GM12891 (cell line): ENCODE measurements at regions not wholly inside any gene's neighbourhood (a gene's known extent, or its start where the extent isn't known, plus 50 kb on each side); places are given as distances from the start of the nearest gene placed in this dataset.

Source experiments
- POLR2AphosphoS5 ChIP-seq: IDR thresholded peaks from 2 replicates; pipeline ENCODE4 v1.6.1; 2011; ENCODE audit warnings: low read depth, low read length, control low read depth
- POU2F2 ChIP-seq: IDR thresholded peaks from 2 replicates; pipeline ENCODE4 v1.6.1; 2011; ENCODE audit warnings: low read depth, mild to moderate bottlenecking, control low read depth, low read length, moderate library complexity

DNA sequence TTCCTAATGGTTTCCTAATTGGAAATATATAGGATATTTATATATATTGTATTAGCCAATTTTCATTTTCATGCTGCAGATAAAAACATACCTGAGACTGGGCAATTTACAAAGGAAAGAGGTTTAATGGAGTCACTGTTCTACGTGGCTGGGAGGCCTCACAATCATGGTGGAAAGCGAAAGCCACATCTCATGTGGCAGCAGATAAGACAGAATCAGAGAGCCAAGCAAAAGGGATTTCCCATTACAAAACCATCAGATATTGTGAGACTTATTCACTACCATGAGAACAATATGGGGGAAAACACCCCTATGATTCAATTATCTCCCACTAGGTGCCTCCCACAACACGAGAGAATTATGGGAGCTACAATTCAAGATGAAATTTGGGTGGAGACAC, 242.5 kb upstream of the NETO1 start:
- TF ChIP-seq POU2F2 (no peak), POLR2AphosphoS5 (no peak)
